Astrocyte of the spinal cord (primary cell): ENCODE measurements at regions not wholly inside any gene's neighbourhood (a gene's known extent, or its start where the extent isn't known, plus 50 kb on each side); places are given as distances from the start of the nearest gene placed in this dataset.
A peak's percentile ranks its signal among the peaks of the same experiment; 100 is the strongest.

Experiments
- DNase-seq: peaks from one replicate; pipeline ENCODE4 v3.0.0; 2011; ENCODE audit warnings: low read depth, low spot score
- H3K4me3 ChIP-seq: 2 replicates; pipeline ENCODE4 v1.5.1; 2011; ENCODE audit warnings: low read depth, mild to moderate bottlenecking, low read length, moderate library complexity
- CTCF ChIP-seq: IDR thresholded peaks from 2 replicates; pipeline ENCODE4 v1.5.1; 2012; ENCODE audit warnings: low read depth, mild to moderate bottlenecking, low read length, inconsistent platforms
- in situ Hi-C: cut with HindIII; loops from 2 replicates; pipeline ENCODE4 v1.10.0; 2017; ENCODE audit warnings: low sequenced_read_pairs

- peak overlapping the region; percentile 8 for H3K4me3 ChIP-seq
- peak; percentile 90 for DNase-seq
- TF ChIP-seq CTCF, result no peak
- in situ Hi-C loops, result no loop called here
Measured at GRCh38 chr7:19377611-19378344, 232.6 kb upstream of the FERD3L start.

GRCh38 chr7:19376538-19376937 lies 231.3 kb upstream of the FERD3L start:
- no peak for DNase-seq
- no peak overlapping the region for H3K4me3 ChIP-seq
- in situ Hi-C loops, result no loop called here
- TF ChIP-seq CTCF, result no peak

- no peak overlapping the region for H3K4me3 ChIP-seq
- in situ Hi-C loops, result no loop called here
- no peak for TF ChIP-seq CTCF
- no peak for DNase-seq
Measured at GRCh38 chr7:19375976-19376375, 230.8 kb upstream of the FERD3L start.

GRCh38 chr7:19373334-19373733 lies 228.1 kb upstream of the FERD3L start:
- DNase-seq, result no peak
- H3K4me3 ChIP-seq, result no peak overlapping the region
- in situ Hi-C loops, result no loop called here
- no peak for TF ChIP-seq CTCF

- TF ChIP-seq CTCF, result no peak
- no peak overlapping the region for H3K4me3 ChIP-seq
- DNase-seq, result no peak
- in situ Hi-C loops, result no loop called here
Measured at GRCh38 chr7:19369806-19370205, 224.6 kb upstream of the FERD3L start.

- TF ChIP-seq CTCF, result no peak
- no peak for DNase-seq
- in situ Hi-C loops, result no loop called here
- no peak overlapping the region for H3K4me3 ChIP-seq
Measured at GRCh38 chr7:19369182-19369581, 224.0 kb upstream of the FERD3L start.
